ENCODE measurements at regions not wholly inside any gene's neighbourhood (a gene's known extent, or its start where the extent isn't known, plus 50 kb on each side); places are given as distances from the start of the nearest gene placed in this dataset.

GRCh38 chr2:175847128-175847527 lies 154.9 kb downstream of the LNPK start:
- Mint-ChIP-seq H3K36me3 (ENCODE audit: low read depth) (no peaks in the 10 kb centered on the region), H3K4me1 (peaks cover 6% of the 10 kb centered on the region), H3K4me3 (no peak overlapping the region), H3K9me3 (no peaks in the 10 kb centered on the region), H3K27me3 (ENCODE audit: insufficient read depth) (no peaks in the 10 kb centered on the region), H3K27ac (no peak overlapping the region)
- H3K9me3 ChIP-seq (ENCODE audit: control insufficient read depth, low read length): peaks cover 6% of the 10 kb centered on the region
- no peaks in the 10 kb centered on the region for H3K27me3 ChIP-seq (ENCODE audit: control insufficient read depth, insufficient read depth, low read length, poor library complexity, severe bottlenecking)
- no peak for TF ChIP-seq CTCF (conservative IDR thresholded peaks at IDR 0.05)
- no peak overlapping the region for H3K9ac ChIP-seq (ENCODE audit: extremely low read depth, low read length, poor library complexity, severe bottlenecking)
- DNase-seq: no peak
- no peak overlapping the region for H3K27ac ChIP-seq (ENCODE audit: low read depth, low read length)
- H3K36me3 ChIP-seq (ENCODE audit: control insufficient read depth, insufficient read depth, low read length): no peaks in the 10 kb centered on the region
- no peaks in the 10 kb centered on the region for H3K4me1 ChIP-seq (ENCODE audit: control insufficient read depth, insufficient read depth, low read length)
- no peak overlapping the region for H3K4me3 ChIP-seq (ENCODE audit: low read length)

- Histone ChIP-seq H3K36me3 (ENCODE audit: control insufficient read depth, insufficient read depth, low read length) (no peaks in the 10 kb centered on the region), H3K27me3 (ENCODE audit: control insufficient read depth, insufficient read depth, low read length, poor library complexity, severe bottlenecking) (no peaks in the 10 kb centered on the region), H3K27ac (ENCODE audit: low read depth, low read length) (no peak overlapping the region), H3K9me3 (ENCODE audit: control insufficient read depth, low read length) (peaks cover 6% of the 10 kb centered on the region), H3K9ac (ENCODE audit: extremely low read depth, low read length, poor library complexity, severe bottlenecking) (no peak overlapping the region), H3K4me1 (ENCODE audit: control insufficient read depth, insufficient read depth, low read length) (no peaks in the 10 kb centered on the region), H3K4me3 (ENCODE audit: low read length) (no peak overlapping the region)
- H3K4me3 Mint-ChIP-seq: no peak overlapping the region
- H3K27me3 Mint-ChIP-seq (ENCODE audit: insufficient read depth): no peaks in the 10 kb centered on the region
- H3K4me1 Mint-ChIP-seq: peaks cover 6% of the 10 kb centered on the region
- peaks cover 2% of the 10 kb centered on the region for H3K9me3 Mint-ChIP-seq
- H3K27ac Mint-ChIP-seq: peak overlapping the region; percentile 84
- no peak for TF ChIP-seq CTCF (conservative IDR thresholded peaks at IDR 0.05)
- WGBS, 2 experiments (ENCODE audit: insufficient coverage in 1 of 2, insufficient read length in 1 of 2): 50% methylated on average over 1 of the region's 1 CpG; no CpG with 5 or more reads in 1 of the 2 experiments
- DNase-seq: no peak
- H3K36me3 Mint-ChIP-seq (ENCODE audit: low read depth): no peaks in the 10 kb centered on the region
Observed at GRCh38 chr2:175844169-175844568, 157.9 kb downstream of the LNPK start.

- Histone ChIP-seq H3K27me3 (ENCODE audit: control insufficient read depth, insufficient read depth, low read length, poor library complexity, severe bottlenecking) (no peaks in the 10 kb centered on the region), H3K4me1 (ENCODE audit: control insufficient read depth, insufficient read depth, low read length) (no peaks in the 10 kb centered on the region), H3K9me3 (ENCODE audit: control insufficient read depth, low read length) (peaks cover 6% of the 10 kb centered on the region), H3K4me3 (ENCODE audit: low read length) (no peak overlapping the region), H3K27ac (ENCODE audit: low read depth, low read length) (no peak overlapping the region), H3K36me3 (ENCODE audit: control insufficient read depth, insufficient read depth, low read length) (no peaks in the 10 kb centered on the region), H3K9ac (ENCODE audit: extremely low read depth, low read length, poor library complexity, severe bottlenecking) (no peak overlapping the region)
- no peak for TF ChIP-seq CTCF (conservative IDR thresholded peaks at IDR 0.05)
- 70 to 87% methylated on average over 1 to 2 of the region's 2 CpGs for WGBS, 2 experiments (ENCODE audit: insufficient coverage in 1 of 2, insufficient read length in 1 of 2)
- H3K4me3 Mint-ChIP-seq: no peak overlapping the region
- no peaks in the 10 kb centered on the region for H3K27me3 Mint-ChIP-seq (ENCODE audit: insufficient read depth)
- peaks cover 6% of the 10 kb centered on the region for H3K4me1 Mint-ChIP-seq
- no peak for DNase-seq
- H3K36me3 Mint-ChIP-seq (ENCODE audit: low read depth): no peaks in the 10 kb centered on the region
- peak overlapping the region; percentile 48 for H3K27ac Mint-ChIP-seq
- peaks cover 2% of the 10 kb centered on the region for H3K9me3 Mint-ChIP-seq
Observed at GRCh38 chr2:175843625-175844024, 158.4 kb downstream of the LNPK start.

Data from endodermal cell (in vitro differentiated cells).